Activated B cell treated with CpG ODN at 0.5 μM for 24 hours (primary cell): ENCODE measurements at regions not wholly inside any gene's neighbourhood (a gene's known extent, or its start where the extent isn't known, plus 50 kb on each side); places are given as distances from the start of the nearest gene placed in this dataset.

Experiments
- ATAC-seq: fragments of 200-7000 bp; cut with Tn5 transposase; one replicate; pipeline ENCODE4 v1.10.0; 2021; ENCODE audit warnings: low read depth, mild to moderate bottlenecking, moderate library complexity
- CTCF ChIA-PET: fragments of 350-600 bp; sonication (Branson Sonifier 250); formaldehyde crosslinking; loops from one replicate; lab custom pipeline; 2021; ENCODE audit warnings: antibody characterized with exemption; lab: Charles Lee
- POLR2A ChIA-PET: fragments of 350-600 bp; sonication (Branson Sonifier 250); formaldehyde crosslinking; loops from one replicate; lab custom pipeline; 2021; ENCODE audit warnings: antibody characterized with exemption; lab: Charles Lee
- DNase-seq: peaks from one replicate; pipeline ENCODE4 v3.0.0; 2022
- H3K27ac Mint-ChIP-seq: one replicate; pipeline ENCODE4 v1.8.0; 2020; ENCODE audit warnings: mixed read lengths
- H3K27me3 Mint-ChIP-seq: one replicate; pipeline ENCODE4 v1.8.0; 2021; ENCODE audit warnings: mixed read lengths
- H3K36me3 Mint-ChIP-seq: one replicate; pipeline ENCODE4 v1.8.0; 2021; ENCODE audit warnings: low read depth, mixed read lengths
- H3K4me1 Mint-ChIP-seq: one replicate; pipeline ENCODE4 v1.8.0; 2021; ENCODE audit warnings: mixed read lengths
- H3K4me3 Mint-ChIP-seq: one replicate; pipeline ENCODE4 v1.8.0; 2020; ENCODE audit warnings: mild to moderate bottlenecking, mixed read lengths
- H3K9me3 Mint-ChIP-seq: one replicate; pipeline ENCODE4 v1.8.0; 2020; ENCODE audit warnings: mixed read lengths
- intact Hi-C: fragments of 100-400 bp; cut with micrococcal nuclease; formaldehyde crosslinking; loops from one replicate; pipeline ENCODE4 v1.15.1; 2024
- TF ChIP-seq, protein P1 (sequence below): fragments of 200-600 bp; IDR thresholded peaks from one replicate; pipeline ENCODE4 v1.8.0; 2022; ENCODE audit warnings: antibody characterized with exemption, mild to moderate bottlenecking

DNA sequence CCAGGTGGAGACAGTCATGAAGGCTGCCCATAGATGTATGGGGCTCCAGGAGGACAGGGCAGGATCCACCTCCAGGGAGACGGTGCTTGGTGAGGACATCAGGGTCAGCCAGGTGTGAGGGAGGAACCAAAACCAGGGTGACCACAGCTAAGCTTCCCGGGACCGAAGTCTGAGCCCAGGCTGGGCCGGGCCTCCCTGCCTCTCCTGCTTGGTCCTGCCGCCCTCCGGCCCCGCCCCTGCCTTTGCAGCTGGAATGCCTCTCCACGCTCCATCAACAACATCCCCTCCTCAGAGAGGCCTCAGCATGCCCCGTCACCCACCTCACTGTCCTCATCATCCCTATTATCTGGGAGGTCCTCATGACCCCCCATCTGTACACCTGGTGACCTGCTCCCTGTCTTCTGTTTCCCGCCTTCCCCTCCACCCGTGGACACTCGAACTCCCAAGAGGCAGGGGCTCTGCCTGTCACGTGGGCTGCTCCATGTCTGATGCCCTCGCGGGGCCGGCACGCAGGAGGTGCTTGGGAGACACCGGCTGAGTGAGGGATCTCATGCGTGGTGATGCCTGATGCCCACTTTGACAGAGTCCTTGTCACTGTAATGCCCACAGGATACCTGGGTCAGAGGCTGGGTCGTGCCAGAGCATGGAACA, 59.4 kb downstream of the RTL6 start:
- ChIA-PET POLR2A (no interaction called here), CTCF (no interaction called here)
- DNase-seq (no peak), ATAC-seq (no peak)
- Mint-ChIP-seq H3K9me3 (no peaks in the 10 kb centered on the region), H3K27ac (no peak overlapping the region), H3K27me3 (peaks cover under 1% of the 10 kb centered on the region), H3K36me3 (no peaks in the 10 kb centered on the region), H3K4me1 (no peaks in the 10 kb centered on the region), H3K4me3 (no peak overlapping the region)
- intact Hi-C loops, result no loop called here
- TF ChIP-seq, protein P1, sequence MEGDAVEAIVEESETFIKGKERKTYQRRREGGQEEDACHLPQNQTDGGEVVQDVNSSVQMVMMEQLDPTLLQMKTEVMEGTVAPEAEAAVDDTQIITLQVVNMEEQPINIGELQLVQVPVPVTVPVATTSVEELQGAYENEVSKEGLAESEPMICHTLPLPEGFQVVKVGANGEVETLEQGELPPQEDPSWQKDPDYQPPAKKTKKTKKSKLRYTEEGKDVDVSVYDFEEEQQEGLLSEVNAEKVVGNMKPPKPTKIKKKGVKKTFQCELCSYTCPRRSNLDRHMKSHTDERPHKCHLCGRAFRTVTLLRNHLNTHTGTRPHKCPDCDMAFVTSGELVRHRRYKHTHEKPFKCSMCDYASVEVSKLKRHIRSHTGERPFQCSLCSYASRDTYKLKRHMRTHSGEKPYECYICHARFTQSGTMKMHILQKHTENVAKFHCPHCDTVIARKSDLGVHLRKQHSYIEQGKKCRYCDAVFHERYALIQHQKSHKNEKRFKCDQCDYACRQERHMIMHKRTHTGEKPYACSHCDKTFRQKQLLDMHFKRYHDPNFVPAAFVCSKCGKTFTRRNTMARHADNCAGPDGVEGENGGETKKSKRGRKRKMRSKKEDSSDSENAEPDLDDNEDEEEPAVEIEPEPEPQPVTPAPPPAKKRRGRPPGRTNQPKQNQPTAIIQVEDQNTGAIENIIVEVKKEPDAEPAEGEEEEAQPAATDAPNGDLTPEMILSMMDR, result no peak

GRCh38 chr22:44438056-44438455, 60.0 kb downstream of the RTL6 start:
- POLR2A ChIA-PET, result no interaction called here
- ATAC-seq (no peak), DNase-seq (no peak)
- no peak overlapping the region for H3K27ac Mint-ChIP-seq
- H3K9me3 Mint-ChIP-seq, result no peaks in the 10 kb centered on the region
- no peak overlapping the region for H3K4me3 Mint-ChIP-seq
- H3K36me3 Mint-ChIP-seq, result no peaks in the 10 kb centered on the region
- CTCF ChIA-PET, result no interaction called here
- TF ChIP-seq, protein P1, result no peak
- no peaks in the 10 kb centered on the region for H3K4me1 Mint-ChIP-seq
- H3K27me3 Mint-ChIP-seq, result peaks cover 3% of the 10 kb centered on the region
- intact Hi-C loops, result no loop called here

DNA sequence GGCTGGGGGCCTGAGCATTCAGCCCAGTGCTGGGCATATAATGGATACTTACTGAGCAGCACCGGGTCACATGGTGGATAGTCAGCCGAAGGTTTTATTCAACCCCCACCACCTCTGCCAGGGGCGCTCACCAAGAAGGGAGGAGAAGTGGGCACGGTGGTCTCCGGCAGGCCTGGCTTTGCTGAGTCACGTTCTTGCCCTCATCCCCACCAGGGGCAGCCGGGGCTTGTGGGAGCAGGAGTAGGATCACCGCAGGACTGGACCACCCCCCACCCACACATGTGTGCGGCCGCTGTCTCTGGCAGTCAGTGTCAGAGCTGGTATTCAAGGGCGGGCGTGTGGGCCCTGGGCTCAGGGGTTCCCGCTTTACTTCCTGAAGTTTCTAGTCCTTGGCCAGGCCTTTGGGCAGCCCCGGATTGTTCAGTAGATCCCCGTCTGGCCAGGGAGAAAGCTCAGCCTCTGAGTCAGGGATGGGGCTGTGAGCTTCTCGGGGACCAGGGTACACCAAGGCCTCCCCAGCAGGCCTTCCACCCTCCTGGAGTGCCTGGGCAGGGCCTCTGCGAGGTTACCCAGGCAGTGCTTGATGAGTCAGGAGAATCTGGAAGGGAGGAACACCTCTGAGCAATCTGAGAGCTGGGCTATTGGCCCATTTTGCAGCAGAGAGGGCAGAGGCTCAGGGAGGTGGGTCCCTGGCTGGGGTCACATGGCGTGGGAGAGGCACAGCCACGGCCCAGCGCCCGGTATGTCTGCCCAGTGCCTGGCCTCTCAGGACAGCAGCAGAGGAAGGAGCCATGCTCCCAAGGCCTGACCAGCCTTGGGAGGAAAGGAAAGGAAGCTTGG, 60.6 kb downstream of the RTL6 start:
- no peaks in the 10 kb centered on the region for H3K36me3 Mint-ChIP-seq
- no peak for ATAC-seq
- no peaks in the 10 kb centered on the region for H3K4me1 Mint-ChIP-seq
- no peak overlapping the region for H3K27ac Mint-ChIP-seq
- ChIA-PET CTCF (no interaction called here), POLR2A (no interaction called here)
- no peak for DNase-seq
- H3K9me3 Mint-ChIP-seq, result no peaks in the 10 kb centered on the region
- H3K27me3 Mint-ChIP-seq, result peaks cover 3% of the 10 kb centered on the region
- intact Hi-C loops, result no loop called here
- no peak overlapping the region for H3K4me3 Mint-ChIP-seq
- TF ChIP-seq, protein P1, result no peak

DNA sequence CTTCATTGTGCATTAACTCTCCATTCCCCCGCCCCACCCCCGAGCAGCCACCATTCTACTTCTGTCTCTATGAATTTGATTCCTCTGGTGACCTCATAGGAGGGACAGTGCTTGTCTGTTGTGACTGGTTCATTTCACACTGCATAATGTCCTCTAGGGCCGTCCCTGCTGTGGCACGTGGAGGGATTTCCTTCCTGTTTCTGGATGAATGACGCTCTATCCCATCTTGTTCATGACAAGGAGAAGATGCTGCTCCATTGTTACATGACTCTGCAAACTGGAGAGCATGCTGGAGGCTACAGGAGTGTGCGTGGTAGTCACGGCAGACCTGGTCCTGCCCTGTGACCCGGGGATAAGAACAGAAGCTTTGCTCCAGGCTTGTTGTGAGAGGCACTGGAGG, 61.3 kb downstream of the RTL6 start:
- intact Hi-C loops, result no loop called here
- no peaks in the 10 kb centered on the region for H3K36me3 Mint-ChIP-seq
- TF ChIP-seq, protein P1, result no peak
- ChIA-PET CTCF (no interaction called here), POLR2A (no interaction called here)
- no peak overlapping the region for H3K27ac Mint-ChIP-seq
- no peak overlapping the region for H3K4me3 Mint-ChIP-seq
- H3K4me1 Mint-ChIP-seq, result no peaks in the 10 kb centered on the region
- DNase-seq (no peak), ATAC-seq (no peak)
- no peaks in the 10 kb centered on the region for H3K9me3 Mint-ChIP-seq
- H3K27me3 Mint-ChIP-seq, result peaks cover 3% of the 10 kb centered on the region

DNA sequence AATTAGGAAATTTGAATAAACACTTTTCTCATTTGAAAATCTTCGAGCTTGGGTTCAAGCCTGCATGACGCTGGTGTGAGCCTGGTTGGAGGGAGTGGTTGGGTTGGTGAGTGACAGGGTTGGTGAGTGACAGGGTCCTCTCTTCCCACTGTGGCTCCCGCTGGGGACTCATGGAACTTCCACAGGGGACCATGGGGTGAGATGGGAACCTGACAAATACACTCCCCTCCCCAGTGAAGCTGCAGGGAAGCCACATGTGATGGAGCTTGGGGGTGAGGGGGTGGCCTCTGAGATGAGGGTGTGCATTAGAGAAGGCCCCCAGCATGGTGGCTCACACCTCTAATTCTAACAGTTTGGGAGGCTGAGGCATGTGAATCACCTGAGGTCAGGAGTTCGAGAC, 66.8 kb downstream of the RTL6 start:
- ChIA-PET CTCF (no interaction called here), POLR2A (no interaction called here)
- no peaks in the 10 kb centered on the region for H3K9me3 Mint-ChIP-seq
- intact Hi-C loops, result no loop called here
- no peak for ATAC-seq
- no peaks in the 10 kb centered on the region for H3K36me3 Mint-ChIP-seq
- TF ChIP-seq, protein P1, result no peak
- no peak overlapping the region for H3K4me3 Mint-ChIP-seq
- no peaks in the 10 kb centered on the region for H3K4me1 Mint-ChIP-seq
- H3K27ac Mint-ChIP-seq, result no peak overlapping the region
- H3K27me3 Mint-ChIP-seq, result peaks cover 16% of the 10 kb centered on the region
- DNase-seq, result no peak
